Activated CD4-positive, alpha-beta memory T cell treated with anti-CD3 and anti-CD28 coated beads for 36 hours (primary cell): ENCODE measurements at regions not wholly inside any gene's neighbourhood (a gene's known extent, or its start where the extent isn't known, plus 50 kb on each side); places are given as distances from the start of the nearest gene placed in this dataset.

Experiments
- CTCF ChIA-PET: fragments of 350-600 bp; sonication (Branson Sonifier 250); formaldehyde crosslinking; loops from one replicate; lab custom pipeline; 2021; ENCODE audit warnings: antibody characterized with exemption, inconsistent platforms; lab: Charles Lee
- POLR2A ChIA-PET: fragments of 350-600 bp; sonication (Branson Sonifier 250); formaldehyde crosslinking; loops from one replicate; lab custom pipeline; 2021; ENCODE audit warnings: antibody characterized with exemption; lab: Charles Lee
- DNase-seq: peaks from one replicate; pipeline ENCODE4 v3.0.0-alpha.2; 2020
- H3K27ac Mint-ChIP-seq: one replicate; pipeline ENCODE4 v1.8.0; 2021; ENCODE audit warnings: mixed read lengths
- H3K27me3 Mint-ChIP-seq: one replicate; pipeline ENCODE4 v1.8.0; 2021; ENCODE audit warnings: mixed read lengths
- H3K36me3 Mint-ChIP-seq: one replicate; pipeline ENCODE4 v1.8.0; 2021; ENCODE audit warnings: mixed read lengths
- H3K4me1 Mint-ChIP-seq: one replicate; pipeline ENCODE4 v1.8.0; 2021; ENCODE audit warnings: low read depth, mixed read lengths
- H3K4me3 Mint-ChIP-seq: one replicate; pipeline ENCODE4 v1.8.0; 2021; ENCODE audit warnings: mild to moderate bottlenecking, mixed read lengths
- H3K9me3 Mint-ChIP-seq: one replicate; pipeline ENCODE4 v1.8.0; 2021; ENCODE audit warnings: mixed read lengths
- intact Hi-C: fragments of 100-400 bp; cut with micrococcal nuclease; formaldehyde crosslinking; loops from one replicate; pipeline ENCODE4 v1.15.1; 2023

DNA sequence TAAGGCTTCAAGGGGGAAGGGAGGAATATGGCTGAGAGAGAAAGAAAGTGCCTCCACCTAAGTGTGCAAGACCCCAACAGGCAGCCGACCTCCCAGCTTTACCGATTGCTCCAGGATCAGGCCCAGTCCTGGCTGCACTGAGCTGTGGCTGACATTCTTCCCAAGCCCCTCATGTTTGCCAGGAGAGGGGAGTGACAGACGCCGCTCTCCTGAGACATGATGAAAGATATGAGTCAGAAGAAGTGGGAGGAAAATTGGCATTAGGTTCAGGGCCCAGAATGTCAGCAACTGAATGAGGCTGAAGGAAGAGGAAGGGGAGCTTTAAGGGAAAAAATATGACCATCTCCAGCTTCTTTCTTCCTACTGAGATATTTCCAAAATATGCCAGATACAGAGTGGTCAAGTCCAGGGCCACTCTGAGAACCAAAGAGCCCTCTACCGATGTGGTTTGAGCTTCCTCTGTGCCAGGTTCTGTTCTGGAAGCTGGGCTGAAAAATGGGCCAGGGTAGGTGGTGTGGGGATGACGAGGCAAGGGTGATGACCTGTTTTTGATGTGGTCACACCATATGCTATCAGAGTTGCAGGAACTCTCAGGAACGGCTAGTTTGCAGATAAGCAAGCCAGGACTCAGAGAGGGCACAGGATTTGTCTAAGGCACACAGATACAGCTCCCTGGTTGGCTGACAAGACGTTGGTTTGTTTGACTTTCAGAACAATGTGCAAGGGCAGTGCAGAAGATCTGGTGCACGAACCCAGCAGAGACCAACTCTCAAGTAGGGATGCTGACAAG, 176.7 kb downstream of the SOX9 start:
- DNase-seq, result no peak
- H3K27ac Mint-ChIP-seq, result no peak overlapping the region
- no peaks in the 10 kb centered on the region for H3K27me3 Mint-ChIP-seq
- no peaks in the 10 kb centered on the region for H3K36me3 Mint-ChIP-seq
- no peaks in the 10 kb centered on the region for H3K9me3 Mint-ChIP-seq
- ChIA-PET POLR2A (no interaction called here), CTCF (no interaction called here)
- no peaks in the 10 kb centered on the region for H3K4me1 Mint-ChIP-seq
- H3K4me3 Mint-ChIP-seq, result no peak overlapping the region
- intact Hi-C loops, result no loop called here

- H3K36me3 Mint-ChIP-seq, result no peaks in the 10 kb centered on the region
- H3K4me3 Mint-ChIP-seq, result no peak overlapping the region
- no peak for DNase-seq
- ChIA-PET CTCF (no interaction called here), POLR2A (no interaction called here)
- H3K27me3 Mint-ChIP-seq, result no peaks in the 10 kb centered on the region
- H3K27ac Mint-ChIP-seq, result no peak overlapping the region
- H3K4me1 Mint-ChIP-seq, result no peaks in the 10 kb centered on the region
- H3K9me3 Mint-ChIP-seq, result no peaks in the 10 kb centered on the region
- intact Hi-C loops, result no loop called here
Observed at GRCh38 chr17:72299100-72299499, 178.3 kb downstream of the SOX9 start.

DNA sequence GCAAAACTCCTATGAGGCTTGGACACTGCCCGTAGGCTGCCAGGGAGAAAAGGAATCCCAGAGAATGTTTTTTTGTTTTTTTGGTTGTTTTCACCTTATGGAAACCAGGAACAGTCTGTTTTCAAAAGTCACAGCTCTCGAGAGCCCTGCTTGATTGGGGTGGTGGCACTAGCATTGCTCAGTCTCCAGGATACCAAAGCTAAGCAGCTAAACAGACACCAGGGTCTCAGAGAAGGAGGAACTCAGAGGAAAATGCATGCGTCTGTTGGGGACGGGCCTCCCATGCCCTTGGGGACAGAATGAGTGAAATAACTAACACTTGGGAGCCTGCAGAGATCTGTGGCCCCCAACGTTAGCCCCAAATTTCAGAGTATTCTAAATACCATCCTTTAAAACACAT, 178.8 kb downstream of the SOX9 start:
- POLR2A ChIA-PET, result no interaction called here
- intact Hi-C loops, result no loop called here
- no peak overlapping the region for H3K4me3 Mint-ChIP-seq

GRCh38 chr17:72301887-72302286, 181.1 kb downstream of the SOX9 start:
- H3K4me3 Mint-ChIP-seq, result no peak overlapping the region
- H3K27me3 Mint-ChIP-seq, result peaks cover 2% of the 10 kb centered on the region
- CTCF ChIA-PET, result no interaction called here
- no peak overlapping the region for H3K27ac Mint-ChIP-seq
- H3K9me3 Mint-ChIP-seq, result no peaks in the 10 kb centered on the region
- H3K36me3 Mint-ChIP-seq, result no peaks in the 10 kb centered on the region
- no peaks in the 10 kb centered on the region for H3K4me1 Mint-ChIP-seq
- POLR2A ChIA-PET, result no interaction called here
- intact Hi-C loops, result no loop called here
- no peak for DNase-seq

More for the DNA sequence above, 178.8 kb downstream of the SOX9 start:
- DNase-seq, result no peak
- Mint-ChIP-seq H3K27me3 (no peaks in the 10 kb centered on the region), H3K27ac (no peak overlapping the region), H3K36me3 (no peaks in the 10 kb centered on the region), H3K9me3 (no peaks in the 10 kb centered on the region), H3K4me1 (no peaks in the 10 kb centered on the region)
- CTCF ChIA-PET, result no interaction called here

GRCh38 chr17:72302735-72303134, 181.9 kb downstream of the SOX9 start:
- no peak overlapping the region for H3K4me3 Mint-ChIP-seq
- ChIA-PET CTCF (no interaction called here), POLR2A (no interaction called here)
- no peaks in the 10 kb centered on the region for H3K4me1 Mint-ChIP-seq
- intact Hi-C loops, result no loop called here
- H3K27ac Mint-ChIP-seq, result no peak overlapping the region
- no peak for DNase-seq
- no peaks in the 10 kb centered on the region for H3K36me3 Mint-ChIP-seq
- peaks cover 5% of the 10 kb centered on the region for H3K27me3 Mint-ChIP-seq
- no peaks in the 10 kb centered on the region for H3K9me3 Mint-ChIP-seq

GRCh38 chr17:72303787-72304733, 183.2 kb downstream of the SOX9 start:
- Mint-ChIP-seq H3K36me3 (no peaks in the 10 kb centered on the region), H3K27me3 (peaks cover 5% of the 10 kb centered on the region), H3K4me3 (no peak overlapping the region), H3K9me3 (no peaks in the 10 kb centered on the region), H3K4me1 (no peaks in the 10 kb centered on the region), H3K27ac (no peak overlapping the region)
- DNase-seq, result no peak
- intact Hi-C loops, result no loop called here
- POLR2A ChIA-PET, result no interaction called here
- CTCF ChIA-PET, result no interaction called here

GRCh38 chr17:72304859-72305258, 184.0 kb downstream of the SOX9 start:
- intact Hi-C loops, result no loop called here
- POLR2A ChIA-PET, result no interaction called here
- Mint-ChIP-seq H3K36me3 (no peaks in the 10 kb centered on the region), H3K27ac (no peak overlapping the region), H3K9me3 (no peaks in the 10 kb centered on the region), H3K4me3 (no peak overlapping the region), H3K4me1 (no peaks in the 10 kb centered on the region), H3K27me3 (peaks cover 5% of the 10 kb centered on the region)
- no peak for DNase-seq
- CTCF ChIA-PET, result no interaction called here

DNA sequence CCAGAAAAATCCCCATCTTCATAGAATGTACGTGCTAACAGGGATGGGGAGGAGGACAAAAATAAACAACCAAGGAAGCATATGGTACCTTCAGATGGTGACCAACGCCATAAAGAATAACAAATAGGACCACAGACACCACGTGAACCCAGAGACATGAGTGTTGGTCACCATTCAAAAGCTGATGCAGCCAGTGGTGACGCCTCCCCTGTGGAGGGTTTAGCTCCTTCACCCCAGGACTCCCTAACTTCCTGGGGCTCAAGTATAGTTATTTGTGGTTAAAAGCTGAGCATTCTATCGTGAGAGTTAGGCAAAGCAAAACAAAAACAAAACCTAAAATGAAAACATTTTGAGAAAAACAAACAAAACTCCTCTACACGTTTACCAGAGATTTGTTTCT, 184.7 kb downstream of the SOX9 start:
- POLR2A ChIA-PET, result no interaction called here
- DNase-seq, result no peak
- H3K36me3 Mint-ChIP-seq, result no peaks in the 10 kb centered on the region
- no peak overlapping the region for H3K27ac Mint-ChIP-seq
- peaks cover 5% of the 10 kb centered on the region for H3K27me3 Mint-ChIP-seq
- H3K4me1 Mint-ChIP-seq, result no peaks in the 10 kb centered on the region
- CTCF ChIA-PET, result no interaction called here
- no peaks in the 10 kb centered on the region for H3K9me3 Mint-ChIP-seq
- H3K4me3 Mint-ChIP-seq, result no peak overlapping the region
- intact Hi-C loops, result no loop called here

DNA sequence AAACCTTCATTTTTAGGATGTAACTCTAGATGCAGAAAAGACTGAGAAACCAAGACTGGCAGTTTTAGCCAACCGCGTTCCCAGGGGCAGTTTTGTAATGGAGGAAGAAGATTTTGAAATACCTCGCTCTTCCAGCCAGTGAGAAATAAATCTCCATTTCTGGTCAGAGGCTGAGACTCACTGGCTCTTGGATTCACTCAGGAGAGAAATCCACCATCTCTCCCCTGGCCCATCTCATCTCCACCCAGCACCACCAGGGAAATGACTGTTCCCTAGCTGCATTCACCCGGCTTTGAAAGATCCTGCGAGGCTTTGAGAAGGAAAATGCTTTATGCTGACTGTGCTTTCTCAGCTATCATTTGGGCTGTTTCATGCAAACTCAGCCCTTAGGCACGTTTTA, 185.2 kb downstream of the SOX9 start:
- ChIA-PET CTCF (no interaction called here), POLR2A (no interaction called here)
- Mint-ChIP-seq H3K9me3 (no peaks in the 10 kb centered on the region), H3K27ac (no peak overlapping the region), H3K27me3 (peaks cover 5% of the 10 kb centered on the region), H3K4me1 (no peaks in the 10 kb centered on the region), H3K36me3 (no peaks in the 10 kb centered on the region), H3K4me3 (no peak overlapping the region)
- intact Hi-C loops, result no loop called here
- no peak for DNase-seq

GRCh38 chr17:72307836-72308235, 187.0 kb downstream of the SOX9 start:
- Mint-ChIP-seq H3K4me3 (no peak overlapping the region), H3K36me3 (no peaks in the 10 kb centered on the region), H3K27ac (no peak overlapping the region), H3K9me3 (no peaks in the 10 kb centered on the region), H3K27me3 (peaks cover 5% of the 10 kb centered on the region), H3K4me1 (no peaks in the 10 kb centered on the region)
- no peak for DNase-seq
- intact Hi-C loops, result no loop called here
- ChIA-PET POLR2A (no interaction called here), CTCF (no interaction called here)

- no peak overlapping the region for H3K27ac Mint-ChIP-seq
- ChIA-PET CTCF (no interaction called here), POLR2A (no interaction called here)
- peaks cover 5% of the 10 kb centered on the region for H3K27me3 Mint-ChIP-seq
- H3K4me1 Mint-ChIP-seq, result no peaks in the 10 kb centered on the region
- intact Hi-C loops, result no loop called here
- no peaks in the 10 kb centered on the region for H3K9me3 Mint-ChIP-seq
- DNase-seq, result no peak
- no peaks in the 10 kb centered on the region for H3K36me3 Mint-ChIP-seq
- no peak overlapping the region for H3K4me3 Mint-ChIP-seq
Observed at GRCh38 chr17:72308744-72309385, 188.0 kb downstream of the SOX9 start.

- Mint-ChIP-seq H3K4me3 (no peak overlapping the region), H3K36me3 (no peaks in the 10 kb centered on the region), H3K9me3 (no peaks in the 10 kb centered on the region), H3K27me3 (peaks cover 5% of the 10 kb centered on the region), H3K4me1 (no peaks in the 10 kb centered on the region), H3K27ac (no peak overlapping the region)
- CTCF ChIA-PET, result no interaction called here
- DNase-seq, result no peak
- intact Hi-C loops, result no loop called here
- POLR2A ChIA-PET, result no interaction called here
Observed at GRCh38 chr17:72311004-72311403, 190.2 kb downstream of the SOX9 start.
